DOHH2 (cell line): ENCODE measurements at regions not wholly inside any gene's neighbourhood (a gene's known extent, or its start where the extent isn't known, plus 50 kb on each side); places are given as distances from the start of the nearest gene placed in this dataset.

ENCODE experiments used
- H3F3A ChIP-seq: fragments of 200-600 bp; sonication (generic), shearing (Covaris generic); 2 replicates; pipeline ENCODE4 v1.6.0; 2016; ENCODE audit warnings: antibody characterized with exemption, mild to moderate bottlenecking; ENCODE audit not compliant: control insufficient read depth, insufficient read depth
- H3K27ac ChIP-seq: fragments of 200-600 bp; sonication (generic); 2 replicates; pipeline ENCODE4 v1.5.1; 2014; ENCODE audit warnings: low read depth, mild to moderate bottlenecking, low read length, moderate library complexity
- H3K27me3 ChIP-seq: fragments of 200-600 bp; sonication (generic); 2 replicates; pipeline ENCODE4 v1.6.1; 2014; ENCODE audit warnings: mild to moderate bottlenecking, low read length, mixed read lengths; ENCODE audit not compliant: control insufficient read depth
- H3K36me3 ChIP-seq: fragments of 200-600 bp; sonication (generic); 2 replicates; pipeline ENCODE4 v1.6.1; 2014; ENCODE audit warnings: mild to moderate bottlenecking, low read length, moderate library complexity, mixed read lengths; ENCODE audit not compliant: control insufficient read depth
- H3K4me1 ChIP-seq: fragments of 200-600 bp; sonication (generic); 2 replicates; pipeline ENCODE4 v1.6.1; 2014; ENCODE audit warnings: mild to moderate bottlenecking, low read length, mixed read lengths; ENCODE audit not compliant: control insufficient read depth
- H3K4me2 ChIP-seq: fragments of 200-600 bp; sonication (generic); 2 replicates; pipeline ENCODE4 v1.6.0; 2014; ENCODE audit warnings: mild to moderate bottlenecking, low read length, moderate library complexity
- H3K4me3 ChIP-seq: fragments of 200-600 bp; sonication (generic); 2 replicates; pipeline ENCODE4 v1.5.1; 2014; ENCODE audit warnings: mild to moderate bottlenecking, low read length, mixed read lengths
- H3K79me2 ChIP-seq: fragments of 200-600 bp; sonication (generic); 2 replicates; pipeline ENCODE4 v1.6.1; 2014; ENCODE audit warnings: mild to moderate bottlenecking, low read length, mixed read lengths; ENCODE audit not compliant: control insufficient read depth
- H3K9me2 ChIP-seq: fragments of 200-600 bp; sonication (generic); replicated peaks from 2 replicates; pipeline ENCODE4 v1.6.1; 2014; ENCODE audit warnings: mild to moderate bottlenecking, low read length, mixed read lengths; ENCODE audit not compliant: control insufficient read depth
- H3K9me3 ChIP-seq: fragments of 200-600 bp; sonication (generic); 2 replicates; pipeline ENCODE4 v1.6.1; 2014; ENCODE audit warnings: antibody characterized with exemption, low read length, mixed read lengths; ENCODE audit not compliant: control insufficient read depth, insufficient read depth
- H4K20me1 ChIP-seq: fragments of 200-600 bp; sonication (generic); 2 replicates; pipeline ENCODE4 v1.6.0; 2014; ENCODE audit warnings: low read depth, mild to moderate bottlenecking, antibody characterized with exemption, low read length, moderate library complexity; ENCODE audit not compliant: control insufficient read depth, insufficient read depth
- CTCF ChIP-seq: fragments of 200-600 bp; sonication (generic); IDR thresholded peaks from one replicate; pipeline ENCODE4 v1.5.1; 2014; ENCODE audit warnings: antibody characterized with exemption, mild to moderate bottlenecking, low read depth, low read length; ENCODE audit not compliant: poor library complexity, severe bottlenecking
- EZH2phosphoT487 ChIP-seq: fragments of 200-600 bp; sonication (generic); IDR thresholded peaks from 2 replicates; pipeline ENCODE4 v1.6.1; 2017; ENCODE audit warnings: borderline replicate concordance, mild to moderate bottlenecking, antibody characterized with exemption, low read length, moderate library complexity, mixed read lengths

GRCh38 chr6:43917878-43918382, 147.9 kb downstream of the VEGFA start:
- no peaks in the 10 kb centered on the region for H3K4me1 ChIP-seq
- H3K27ac ChIP-seq = no peak overlapping the region
- H3K79me2 ChIP-seq = no peaks in the 10 kb centered on the region

GRCh38 chr6:43916924-43917877, 147.2 kb downstream of the VEGFA start:
- TF ChIP-seq CTCF = no peak
- TF ChIP-seq EZH2phosphoT487 = no peak
- Histone ChIP-seq H3K27me3 (0 out of 2 replicates have a peak, but pooled peaks cover 8% of the 10 kb centered on the region), H3K27ac (no peak overlapping the region), H3K4me1 (no peaks in the 10 kb centered on the region), H3K4me2 (no peak overlapping the region), H3K36me3 (no peaks in the 10 kb centered on the region), H3K4me3 (no peak overlapping the region), H3K9me2 (no peaks in the 10 kb centered on the region), H3F3A (no peaks in the 10 kb centered on the region), H4K20me1 (no peaks in the 10 kb centered on the region), H3K79me2 (no peaks in the 10 kb centered on the region), H3K9me3 (no peaks in the 10 kb centered on the region)

More at GRCh38 chr6:43917878-43918382, 147.9 kb downstream of the VEGFA start:
- H3K27me3 ChIP-seq = 0 out of 2 replicates have a peak, but pooled peaks cover 8% of the 10 kb centered on the region
- no peaks in the 10 kb centered on the region for H3K36me3 ChIP-seq
- H3K4me2 ChIP-seq = no peak overlapping the region
- no peak overlapping the region for H3K4me3 ChIP-seq
- TF ChIP-seq CTCF (no peak), EZH2phosphoT487 (no peak)
- no peaks in the 10 kb centered on the region for H3F3A ChIP-seq
- H3K9me3 ChIP-seq = no peaks in the 10 kb centered on the region
- H3K9me2 ChIP-seq = no peaks in the 10 kb centered on the region
- H4K20me1 ChIP-seq = no peaks in the 10 kb centered on the region

- Histone ChIP-seq H3K79me2 (no peaks in the 10 kb centered on the region), H3K4me1 (no peaks in the 10 kb centered on the region), H3K27ac (no peak overlapping the region), H3K27me3 (0 out of 2 replicates have a peak, but pooled peaks cover 5% of the 10 kb centered on the region), H3K4me3 (no peak overlapping the region), H3F3A (no peaks in the 10 kb centered on the region), H4K20me1 (no peaks in the 10 kb centered on the region), H3K9me3 (no peaks in the 10 kb centered on the region), H3K36me3 (no peaks in the 10 kb centered on the region), H3K4me2 (no peak overlapping the region), H3K9me2 (no peaks in the 10 kb centered on the region)
- TF ChIP-seq EZH2phosphoT487 (no peak), CTCF (no peak)
Observed at GRCh38 chr6:43915986-43916923, 146.2 kb downstream of the VEGFA start.
